SK-N-SH (cell line): ENCODE measurements at regions not wholly inside any gene's neighbourhood (a gene's known extent, or its start where the extent isn't known, plus 50 kb on each side); places are given as distances from the start of the nearest gene placed in this dataset.

ENCODE experiments used
- CTCF ChIA-PET: fragments of 300-600, 350-600 bp; formaldehyde crosslinking; extraction: SDS; loops from one replicate; lab custom pipeline; 2021; lab: Yijun Ruan, JAX
- POLR2A ChIA-PET: fragments of 350-600 bp; sonication (Branson Sonifier 250); formaldehyde crosslinking; extraction: SDS; loops from one replicate; lab custom pipeline; 2020; ENCODE audit warnings: antibody characterized with exemption, inconsistent platforms; lab: Yijun Ruan, JAX
- DNase-seq: peaks from one replicate; pipeline ENCODE4 v3.0.0; 2012
- H2AFZ ChIP-seq: fragments of 200-600 bp; sonication (generic); 2 replicates; pipeline ENCODE4 v1.8.1; 2016; ENCODE audit warnings: antibody characterized with exemption, mild to moderate bottlenecking, low read depth
- H3F3A ChIP-seq: fragments of 200-600 bp; sonication (generic); replicated peaks from 2 replicates; pipeline ENCODE3; 2016; ENCODE audit warnings: antibody characterized with exemption, mild to moderate bottlenecking; ENCODE audit not compliant: insufficient read depth
- H3K27ac ChIP-seq, 2 experiments: fragments of 200-500 bp in 1 of 2; fragments of 200-600 bp in 1 of 2; sonication (Bioruptor generic) in 1 of 2; sonication (generic), shearing (Covaris generic) in 1 of 2; 2 replicates each; pipeline versions ENCODE4 v1.5.1 to v1.6.1; 2014 to 2016; ENCODE audit warnings: low read depth in 2 of 2, inconsistent platforms in 1 of 2, low read length in 1 of 2, mild to moderate bottlenecking in 1 of 2, mixed read lengths in 1 of 2
- H3K27me3 ChIP-seq: fragments of 200-600 bp; sonication (generic), shearing (Covaris generic); 2 replicates; pipeline ENCODE4 v1.6.1; 2016; ENCODE audit warnings: mixed run types; ENCODE audit not compliant: insufficient read depth
- H3K36me3 ChIP-seq, 2 experiments: fragments of 200-500 bp in 1 of 2; fragments of 200-600 bp in 1 of 2; sonication (Bioruptor generic) in 1 of 2; sonication (generic) in 1 of 2; replicated peaks in 1 of 2; 2 replicates each; pipeline versions ENCODE3 to v1.5.1; 2014 to 2016; ENCODE audit warnings: low read length in 1 of 2, mild to moderate bottlenecking in 1 of 2; ENCODE audit not compliant: insufficient read depth in 2 of 2, control insufficient read depth in 1 of 2
- H3K4me1 ChIP-seq, 2 experiments: fragments of 200-500 bp in 1 of 2; fragments of 200-600 bp in 1 of 2; sonication (Bioruptor generic) in 1 of 2; sonication (generic), shearing (Covaris generic) in 1 of 2; 2 replicates each; pipeline versions ENCODE4 v1.5.1 to v1.6.1; 2014 to 2016; ENCODE audit warnings: low read depth in 1 of 2, low read length in 1 of 2, mixed run types in 1 of 2; ENCODE audit not compliant: insufficient read depth in 2 of 2, control insufficient read depth in 1 of 2
- H3K4me2 ChIP-seq: fragments of 200-600 bp; sonication (generic), shearing (Covaris generic); 2 replicates; pipeline ENCODE4 v1.6.1; 2017; ENCODE audit warnings: mixed run types
- H3K4me3 ChIP-seq, 2 experiments: fragments of 200-500 bp in 1 of 2; fragments of 200-600 bp in 1 of 2; sonication (Bioruptor generic) in 1 of 2; sonication (generic), shearing (Covaris generic) in 1 of 2; 2 replicates each; pipeline versions ENCODE4 v1.5.1 to v1.8.1; 2014 to 2016; ENCODE audit warnings: low read depth in 2 of 2, inconsistent platforms in 1 of 2, low read length in 1 of 2, mild to moderate bottlenecking in 1 of 2, mixed read lengths in 1 of 2, moderate library complexity in 1 of 2
- H3K79me2 ChIP-seq: fragments of 200-600 bp; sonication (generic); 2 replicates; pipeline ENCODE4 v1.8.1; 2017; ENCODE audit warnings: mild to moderate bottlenecking; ENCODE audit not compliant: insufficient read depth
- H3K9ac ChIP-seq: fragments of 200-600 bp; sonication (generic); 2 replicates; pipeline ENCODE4 v1.6.1; 2017; ENCODE audit warnings: mixed run types
- H3K9me2 ChIP-seq: fragments of 200-600 bp; sonication (generic); 2 replicates; pipeline ENCODE4 v1.6.1; 2017; ENCODE audit warnings: mixed run types
- H3K9me3 ChIP-seq: fragments of 200-600 bp; sonication (generic); 2 replicates; pipeline ENCODE4 v1.6.1; 2017; ENCODE audit warnings: mixed run types, mild to moderate bottlenecking, moderate library complexity
- H4K20me1 ChIP-seq: fragments of 200-600 bp; sonication (generic); 2 replicates; pipeline ENCODE4 v1.6.1; 2017; ENCODE audit warnings: mild to moderate bottlenecking, mixed run types; ENCODE audit not compliant: insufficient read depth
- CHD2 ChIP-seq: fragments of 150-350 bp; IDR thresholded peaks from 2 replicates; pipeline ENCODE4 v1.6.1; 2018; ENCODE audit warnings: low read length; ENCODE audit not compliant: partially characterized antibody
- ELF1 ChIP-seq: IDR thresholded peaks from 2 replicates; pipeline ENCODE4 v1.4.0; 2012
- EP300 ChIP-seq, 2 experiments: IDR thresholded peaks; 2 replicates each; pipeline versions ENCODE4 v1.4.0 to v1.6.1; 2012; ENCODE audit warnings: borderline replicate concordance in 1 of 2, low read depth in 1 of 2, low read length in 1 of 2
- EZH2phosphoT487 ChIP-seq: fragments of 200-600 bp; sonication (generic); IDR thresholded peaks from 2 replicates; pipeline ENCODE4 v1.6.1; 2017; ENCODE audit warnings: low read depth, mixed run types, mild to moderate bottlenecking, antibody characterized with exemption, moderate library complexity, borderline replicate concordance
- FOSL2 ChIP-seq: IDR thresholded peaks from 2 replicates; pipeline ENCODE4 v1.4.0; 2012; ENCODE audit warnings: low read depth, mild to moderate bottlenecking, moderate library complexity, borderline replicate concordance
- FOXJ3 ChIP-seq: sonication (generic); formaldehyde crosslinking; IDR thresholded peaks from 2 replicates; pipeline ENCODE4 v1.5.1; 2020; ENCODE audit warnings: mild to moderate bottlenecking, missing genetic modification reagents
- FOXM1 ChIP-seq: IDR thresholded peaks from 2 replicates; pipeline ENCODE4 v1.4.0; 2012; ENCODE audit warnings: low read depth, mild to moderate bottlenecking
- GABPA ChIP-seq: IDR thresholded peaks from 2 replicates; pipeline ENCODE4 v1.4.0; 2012; ENCODE audit warnings: low read depth, mild to moderate bottlenecking
- GATA2 ChIP-seq: sonication (generic); formaldehyde crosslinking; IDR thresholded peaks from 2 replicates; pipeline ENCODE4 v1.5.0; 2020; ENCODE audit warnings: mild to moderate bottlenecking, missing genetic modification reagents
- JUND ChIP-seq: IDR thresholded peaks from 2 replicates; pipeline ENCODE4 v1.4.0; 2012
- MEF2A ChIP-seq: IDR thresholded peaks from 2 replicates; pipeline ENCODE4 v1.4.0; 2012; ENCODE audit warnings: low read depth, borderline replicate concordance
- RAD21 ChIP-seq: IDR thresholded peaks from 2 replicates; pipeline ENCODE4 v1.6.1; 2012; ENCODE audit warnings: mild to moderate bottlenecking, low read length
- RCOR1 ChIP-seq: fragments of 150-350 bp; IDR thresholded peaks from 2 replicates; pipeline ENCODE4 v1.6.1; 2017; ENCODE audit warnings: antibody characterized with exemption, low read length
- RFX5 ChIP-seq: IDR thresholded peaks from 2 replicates; pipeline ENCODE4 v1.6.1; 2012; ENCODE audit warnings: mild to moderate bottlenecking, improper control_type of control experiment, low read length
- RXRA ChIP-seq: IDR thresholded peaks from 2 replicates; pipeline ENCODE4 v1.4.0; 2012; ENCODE audit warnings: low read depth, mild to moderate bottlenecking, borderline replicate concordance
- SIN3A ChIP-seq: IDR thresholded peaks from 2 replicates; pipeline ENCODE4 v1.6.1; 2012; ENCODE audit warnings: low read depth, mild to moderate bottlenecking, low read length, moderate library complexity, borderline replicate concordance
- SMC3 ChIP-seq: IDR thresholded peaks from 2 replicates; pipeline ENCODE4 v1.6.1; 2012; ENCODE audit warnings: low read depth, low read length, improper control_type of control experiment
- TAF1 ChIP-seq: IDR thresholded peaks from 2 replicates; pipeline ENCODE4 v1.6.1; 2012; ENCODE audit warnings: low read depth, mild to moderate bottlenecking, low read length, moderate library complexity, borderline replicate concordance
- WGBS: methylation state at CpG from one replicate; pipeline ENCODE4 v1.1.6; 2017; ENCODE audit warnings: low lambda C conversion rate; 5-methylcytosine and 5-hydroxymethylcytosine counted together
- TF ChIP-seq, protein P1 (sequence below): IDR thresholded peaks from 2 replicates; pipeline ENCODE4 v1.4.0; 2012; ENCODE audit warnings: low read depth, borderline replicate concordance
- TF ChIP-seq, protein P2 (sequence below): IDR thresholded peaks from 2 replicates; pipeline ENCODE4 v1.4.0; 2012; ENCODE audit warnings: low read depth
- TF ChIP-seq, protein P3 (sequence below): fragments of 150-350 bp; IDR thresholded peaks from 2 replicates; pipeline ENCODE4 v1.6.1; 2016; ENCODE audit warnings: mild to moderate bottlenecking, low read depth, low read length
- TF ChIP-seq, protein P4 (sequence below): IDR thresholded peaks from 2 replicates; pipeline ENCODE4 v1.6.1; 2012; ENCODE audit warnings: mild to moderate bottlenecking, low read depth, low read length, moderate library complexity

DNA sequence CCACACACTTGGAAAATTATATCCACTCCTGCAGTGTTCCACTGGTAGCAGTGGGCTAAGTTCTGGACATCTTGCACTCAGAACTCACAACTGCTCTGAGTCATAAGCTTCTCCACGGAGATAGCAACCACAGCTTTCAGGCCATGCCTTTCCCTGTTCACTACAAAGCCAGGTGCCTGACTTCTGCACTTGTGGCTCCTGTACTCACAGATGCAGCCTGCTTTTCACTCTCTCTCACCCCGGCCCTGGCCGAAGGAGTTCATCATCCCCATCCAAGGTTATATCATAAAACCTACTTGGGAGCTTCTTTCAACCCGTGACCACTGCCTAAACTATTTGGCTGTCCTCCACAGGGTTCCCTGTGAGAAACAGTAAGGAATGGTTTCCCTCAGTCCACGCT lies 999.4 kb downstream of the GLUD2 start:
- ChIA-PET POLR2A (no interaction called here), CTCF (no interaction called here)
- Histone ChIP-seq H4K20me1 (no peaks in the 10 kb centered on the region), H3K9me2 (no peaks in the 10 kb centered on the region), H3K9me3 (no peaks in the 10 kb centered on the region), H3K4me2 (no peak overlapping the region), H3K79me2 (no peaks in the 10 kb centered on the region), H3K36me3 (no peaks in the 10 kb centered on the region), H3K27ac (no peak overlapping the region), H3K27me3 (no peaks in the 10 kb centered on the region), H3F3A (no peaks in the 10 kb centered on the region), H3K9ac (no peak overlapping the region), H2AFZ (no peak overlapping the region), H3K4me3 (no peak overlapping the region), H3K4me1 (no peaks in the 10 kb centered on the region)
- WGBS: 5% methylated on average over 5 of the region's 5 CpGs
- no peak for DNase-seq
- TF ChIP-seq RCOR1: no peak
- TF ChIP-seq MEF2A: no peak
- no peak for TF ChIP-seq GABPA
- TF ChIP-seq, protein P1, sequence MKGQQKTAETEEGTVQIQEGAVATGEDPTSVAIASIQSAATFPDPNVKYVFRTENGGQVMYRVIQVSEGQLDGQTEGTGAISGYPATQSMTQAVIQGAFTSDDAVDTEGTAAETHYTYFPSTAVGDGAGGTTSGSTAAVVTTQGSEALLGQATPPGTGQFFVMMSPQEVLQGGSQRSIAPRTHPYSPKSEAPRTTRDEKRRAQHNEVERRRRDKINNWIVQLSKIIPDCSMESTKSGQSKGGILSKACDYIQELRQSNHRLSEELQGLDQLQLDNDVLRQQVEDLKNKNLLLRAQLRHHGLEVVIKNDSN: no peak
- TF ChIP-seq RAD21: no peak
- no peak for TF ChIP-seq RXRA
- TF ChIP-seq, protein P2, sequence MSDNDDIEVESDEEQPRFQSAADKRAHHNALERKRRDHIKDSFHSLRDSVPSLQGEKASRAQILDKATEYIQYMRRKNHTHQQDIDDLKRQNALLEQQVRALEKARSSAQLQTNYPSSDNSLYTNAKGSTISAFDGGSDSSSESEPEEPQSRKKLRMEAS: no peak
- TF ChIP-seq JUND: no peak
- TF ChIP-seq, protein P3, sequence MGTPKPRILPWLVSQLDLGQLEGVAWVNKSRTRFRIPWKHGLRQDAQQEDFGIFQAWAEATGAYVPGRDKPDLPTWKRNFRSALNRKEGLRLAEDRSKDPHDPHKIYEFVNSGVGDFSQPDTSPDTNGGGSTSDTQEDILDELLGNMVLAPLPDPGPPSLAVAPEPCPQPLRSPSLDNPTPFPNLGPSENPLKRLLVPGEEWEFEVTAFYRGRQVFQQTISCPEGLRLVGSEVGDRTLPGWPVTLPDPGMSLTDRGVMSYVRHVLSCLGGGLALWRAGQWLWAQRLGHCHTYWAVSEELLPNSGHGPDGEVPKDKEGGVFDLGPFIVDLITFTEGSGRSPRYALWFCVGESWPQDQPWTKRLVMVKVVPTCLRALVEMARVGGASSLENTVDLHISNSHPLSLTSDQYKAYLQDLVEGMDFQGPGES: no peak
- TF ChIP-seq EP300 (IDR thresholded peaks at IDR 0.05; ENCODE audit: borderline replicate concordance in 1 of 2, low read depth in 1 of 2, low read length in 1 of 2): no peak
- no peak for TF ChIP-seq ELF1
- no peak for TF ChIP-seq GATA2 (CRISPR knock-in tag)
- TF ChIP-seq CHD2: no peak
- no peak for TF ChIP-seq FOXM1
- TF ChIP-seq SIN3A: no peak
- no peak for TF ChIP-seq EZH2phosphoT487
- TF ChIP-seq FOXJ3 (CRISPR knock-in tag): no peak

DNA sequence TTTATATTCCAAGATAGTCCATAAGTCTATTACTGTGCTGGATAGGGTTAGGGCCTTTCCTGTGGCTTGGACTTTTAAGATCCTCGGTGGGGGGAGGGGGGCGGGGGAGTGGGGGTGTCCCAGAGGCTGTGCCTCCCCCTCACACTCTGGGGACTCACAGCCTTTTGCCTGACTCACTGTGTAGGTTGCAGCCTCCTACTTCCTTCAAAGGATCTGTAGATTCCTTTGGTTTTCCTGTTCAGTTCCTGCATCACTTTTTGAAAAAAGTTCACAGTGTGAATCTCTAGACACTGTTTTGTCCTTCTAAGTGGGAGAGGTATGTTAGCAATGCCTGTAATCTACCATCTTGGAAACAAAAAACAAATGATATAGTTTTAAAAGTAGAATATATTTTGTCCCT lies 999.9 kb downstream of the GLUD2 start:
- H3K27ac ChIP-seq: no peak overlapping the region
- WGBS: 14% methylated on average over 2 of the region's 2 CpGs
- H3K9me2 ChIP-seq: no peaks in the 10 kb centered on the region
- H3K4me3 ChIP-seq: no peak overlapping the region
- H2AFZ ChIP-seq: no peak overlapping the region
- H3K27me3 ChIP-seq: no peaks in the 10 kb centered on the region
- H3K79me2 ChIP-seq: no peaks in the 10 kb centered on the region
- no peak for DNase-seq
- H3K4me1 ChIP-seq: no peaks in the 10 kb centered on the region
- no peak overlapping the region for H3K9ac ChIP-seq
- H3K4me2 ChIP-seq: no peak overlapping the region
- ChIA-PET CTCF (no interaction called here), POLR2A (no interaction called here)
- H3K36me3 ChIP-seq: no peaks in the 10 kb centered on the region
- TF ChIP-seq TAF1: no peak
- TF ChIP-seq SMC3: no peak
- TF ChIP-seq, protein P4, sequence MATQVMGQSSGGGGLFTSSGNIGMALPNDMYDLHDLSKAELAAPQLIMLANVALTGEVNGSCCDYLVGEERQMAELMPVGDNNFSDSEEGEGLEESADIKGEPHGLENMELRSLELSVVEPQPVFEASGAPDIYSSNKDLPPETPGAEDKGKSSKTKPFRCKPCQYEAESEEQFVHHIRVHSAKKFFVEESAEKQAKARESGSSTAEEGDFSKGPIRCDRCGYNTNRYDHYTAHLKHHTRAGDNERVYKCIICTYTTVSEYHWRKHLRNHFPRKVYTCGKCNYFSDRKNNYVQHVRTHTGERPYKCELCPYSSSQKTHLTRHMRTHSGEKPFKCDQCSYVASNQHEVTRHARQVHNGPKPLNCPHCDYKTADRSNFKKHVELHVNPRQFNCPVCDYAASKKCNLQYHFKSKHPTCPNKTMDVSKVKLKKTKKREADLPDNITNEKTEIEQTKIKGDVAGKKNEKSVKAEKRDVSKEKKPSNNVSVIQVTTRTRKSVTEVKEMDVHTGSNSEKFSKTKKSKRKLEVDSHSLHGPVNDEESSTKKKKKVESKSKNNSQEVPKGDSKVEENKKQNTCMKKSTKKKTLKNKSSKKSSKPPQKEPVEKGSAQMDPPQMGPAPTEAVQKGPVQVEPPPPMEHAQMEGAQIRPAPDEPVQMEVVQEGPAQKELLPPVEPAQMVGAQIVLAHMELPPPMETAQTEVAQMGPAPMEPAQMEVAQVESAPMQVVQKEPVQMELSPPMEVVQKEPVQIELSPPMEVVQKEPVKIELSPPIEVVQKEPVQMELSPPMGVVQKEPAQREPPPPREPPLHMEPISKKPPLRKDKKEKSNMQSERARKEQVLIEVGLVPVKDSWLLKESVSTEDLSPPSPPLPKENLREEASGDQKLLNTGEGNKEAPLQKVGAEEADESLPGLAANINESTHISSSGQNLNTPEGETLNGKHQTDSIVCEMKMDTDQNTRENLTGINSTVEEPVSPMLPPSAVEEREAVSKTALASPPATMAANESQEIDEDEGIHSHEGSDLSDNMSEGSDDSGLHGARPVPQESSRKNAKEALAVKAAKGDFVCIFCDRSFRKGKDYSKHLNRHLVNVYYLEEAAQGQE: no peak
- no peak for TF ChIP-seq RFX5
- TF ChIP-seq FOSL2: no peak
- TF ChIP-seq EP300 (IDR thresholded peaks at IDR 0.05; ENCODE audit: borderline replicate concordance in 1 of 2, low read depth in 1 of 2, low read length in 1 of 2): no peak
- TF ChIP-seq RXRA: no peak
- H3K9me3 ChIP-seq: no peaks in the 10 kb centered on the region
- no peaks in the 10 kb centered on the region for H3F3A ChIP-seq
- H4K20me1 ChIP-seq: no peaks in the 10 kb centered on the region
